Activated T-cell treated with anti-CD3 and anti-CD28 coated beads for 24 hours (primary cell): ENCODE measurements at regions not wholly inside any gene's neighbourhood (a gene's known extent, or its start where the extent isn't known, plus 50 kb on each side); places are given as distances from the start of the nearest gene placed in this dataset.

ENCODE experiments used
- DNase-seq: peaks from one replicate; pipeline ENCODE4 v3.0.0-alpha.2; 2020; ENCODE audit warnings: low read depth

GRCh38 chr7:67762516-67762915, 765.9 kb downstream of the TYW1 start:
- DNase-seq: no peak

- DNase-seq: no peak
These were observed 767.7 kb downstream of the TYW1 start for GRCh38 chr7:67764289-67764688.

- no peak for DNase-seq
These were observed 769.0 kb downstream of the TYW1 start for GRCh38 chr7:67765481-67766175.

GRCh38 chr7:67766906-67767410, 770.3 kb downstream of the TYW1 start:
- DNase-seq: no peak

GRCh38 chr7:67771846-67772605, 775.4 kb downstream of the TYW1 start:
- DNase-seq: no peak

GRCh38 chr7:67773081-67773480, 776.4 kb downstream of the TYW1 start:
- DNase-seq: no peak

- no peak for DNase-seq
These were observed 780.5 kb downstream of the TYW1 start for GRCh38 chr7:67777119-67777518.

GRCh38 chr7:67781841-67782240, 785.2 kb downstream of the TYW1 start:
- DNase-seq: no peak

GRCh38 chr7:67786021-67786420, 789.4 kb downstream of the TYW1 start:
- no peak for DNase-seq

- no peak for DNase-seq
These were observed 792.0 kb downstream of the TYW1 start for GRCh38 chr7:67788669-67789068.

- DNase-seq: no peak
These were observed 795.3 kb downstream of the TYW1 start for GRCh38 chr7:67791918-67792317.

GRCh38 chr7:67794544-67794943, 797.9 kb downstream of the TYW1 start:
- no peak for DNase-seq

- DNase-seq: no peak
These were observed 807.2 kb downstream of the TYW1 start for GRCh38 chr7:67803789-67804188.

- no peak for DNase-seq
These were observed 809.4 kb downstream of the TYW1 start for GRCh38 chr7:67805921-67806471.

GRCh38 chr7:67807826-67808225, 811.2 kb downstream of the TYW1 start:
- DNase-seq: no peak

- DNase-seq: no peak
These were observed 813.0 kb downstream of the TYW1 start for GRCh38 chr7:67809586-67809985.

- DNase-seq: no peak
These were observed 817.1 kb downstream of the TYW1 start for GRCh38 chr7:67813621-67814292.

- DNase-seq: no peak
These were observed 820.8 kb downstream of the TYW1 start for GRCh38 chr7:67817481-67817880.

GRCh38 chr7:67821116-67821515, 824.5 kb downstream of the TYW1 start:
- DNase-seq: no peak

- DNase-seq: no peak
These were observed 826.7 kb downstream of the TYW1 start for GRCh38 chr7:67823345-67823744.

- DNase-seq: no peak
These were observed 828.7 kb downstream of the TYW1 start for GRCh38 chr7:67825356-67825755.

- no peak for DNase-seq
These were observed 845.3 kb downstream of the TYW1 start for GRCh38 chr7:67841896-67842295.

GRCh38 chr7:67842571-67842970, 845.9 kb downstream of the TYW1 start:
- DNase-seq: no peak
